SK-N-SH treated with all-trans-retinoic acid at 6 μM for 48 hours (cell line): ENCODE measurements at regions not wholly inside any gene's neighbourhood (a gene's known extent, or its start where the extent isn't known, plus 50 kb on each side); places are given as distances from the start of the nearest gene placed in this dataset.

Source experiments
- ATAC-seq: fragments of 200-7000 bp; cut with Tn5 transposase; 3 replicates; pipeline ENCODE4 v1.9.1; 2020; ENCODE audit warnings: mild to moderate bottlenecking, moderate library complexity
- ARNTL ChIP-seq: fragments of 450-650 bp; formaldehyde crosslinking; IDR thresholded peaks from 2 replicates; pipeline ENCODE4 v1.5.0; 2020; ENCODE audit warnings: low read depth, mild to moderate bottlenecking, moderate library complexity, borderline replicate concordance
- BACH2 ChIP-seq: fragments of 250-450 bp; sonication (Bioruptor Pico); IDR thresholded peaks from 2 replicates; pipeline ENCODE4 v1.9.0; 2021; ENCODE audit warnings: mild to moderate bottlenecking, borderline replicate concordance
- CSDC2 ChIP-seq: fragments of 250-450 bp; sonication (Bioruptor Pico); IDR thresholded peaks from 2 replicates; pipeline ENCODE4 v1.5.0; 2020; ENCODE audit warnings: mild to moderate bottlenecking, moderate library complexity
- ESRRG ChIP-seq: fragments of 250-450 bp; sonication (Bioruptor Pico); IDR thresholded peaks from 2 replicates; pipeline ENCODE4 v1.6.1; 2021; ENCODE audit warnings: mild to moderate bottlenecking
- GLIS3 ChIP-seq: fragments of 250-450 bp; sonication (Bioruptor Pico); IDR thresholded peaks from 2 replicates; pipeline ENCODE4 v1.5.0; 2020; ENCODE audit warnings: mild to moderate bottlenecking, moderate library complexity
- ISL1 ChIP-seq: fragments of 250-450 bp; sonication (Bioruptor Pico); IDR thresholded peaks from 2 replicates; pipeline ENCODE4 v2.1.2; 2022; ENCODE audit warnings: mild to moderate bottlenecking, moderate library complexity
- PPARA ChIP-seq: fragments of 250-450 bp; sonication (Bioruptor Pico); IDR thresholded peaks from 2 replicates; pipeline ENCODE4 v1.5.0; 2020; ENCODE audit warnings: mild to moderate bottlenecking, borderline replicate concordance
- RARB ChIP-seq: fragments of 250-450 bp; sonication (Bioruptor Pico); IDR thresholded peaks from 2 replicates; pipeline ENCODE4 v1.8.0; 2021; ENCODE audit warnings: mild to moderate bottlenecking, moderate library complexity
- SNAI2 ChIP-seq: fragments of 250-450 bp; sonication (Bioruptor Pico); IDR thresholded peaks from 2 replicates; pipeline ENCODE4 v1.5.0; 2020; ENCODE audit warnings: mild to moderate bottlenecking, moderate library complexity
- ZFP30 ChIP-seq: fragments of 450-650 bp; formaldehyde crosslinking; IDR thresholded peaks from 2 replicates; pipeline ENCODE4 v1.5.0; 2022; ENCODE audit warnings: mild to moderate bottlenecking, moderate library complexity
- ZNF565 ChIP-seq: fragments of 450-650 bp; formaldehyde crosslinking; conservative IDR thresholded peaks from 2 replicates; pipeline ENCODE4 v1.5.0; 2020; ENCODE audit warnings: low read depth, mild to moderate bottlenecking, moderate library complexity
- ZNF70 ChIP-seq: fragments of 450-650 bp; formaldehyde crosslinking; IDR thresholded peaks from 2 replicates; pipeline ENCODE4 v1.5.0; 2020; ENCODE audit warnings: mild to moderate bottlenecking, moderate library complexity
- TF ChIP-seq, protein P1 (sequence below): fragments of 250-450 bp; sonication (Bioruptor Pico); IDR thresholded peaks from 2 replicates; pipeline ENCODE4 v1.8.0; 2021; ENCODE audit warnings: low read depth, mild to moderate bottlenecking, moderate library complexity, borderline replicate concordance
- TF ChIP-seq, protein P2 (sequence below): fragments of 250-450 bp; sonication (Bioruptor Pico); IDR thresholded peaks from 2 replicates; pipeline ENCODE4 v1.8.0; 2020; ENCODE audit warnings: mild to moderate bottlenecking, moderate library complexity, borderline replicate concordance
- TF ChIP-seq, protein P3 (sequence below): fragments of 250-450 bp; sonication (Bioruptor Pico); IDR thresholded peaks from 2 replicates; pipeline ENCODE4 v1.5.0; 2020; ENCODE audit warnings: mild to moderate bottlenecking, moderate library complexity
- TF ChIP-seq, protein P4 (sequence below): fragments of 250-450 bp; sonication (Bioruptor Pico); IDR thresholded peaks from 2 replicates; pipeline ENCODE4 v1.5.1; 2021; ENCODE audit warnings: mild to moderate bottlenecking, moderate library complexity

DNA sequence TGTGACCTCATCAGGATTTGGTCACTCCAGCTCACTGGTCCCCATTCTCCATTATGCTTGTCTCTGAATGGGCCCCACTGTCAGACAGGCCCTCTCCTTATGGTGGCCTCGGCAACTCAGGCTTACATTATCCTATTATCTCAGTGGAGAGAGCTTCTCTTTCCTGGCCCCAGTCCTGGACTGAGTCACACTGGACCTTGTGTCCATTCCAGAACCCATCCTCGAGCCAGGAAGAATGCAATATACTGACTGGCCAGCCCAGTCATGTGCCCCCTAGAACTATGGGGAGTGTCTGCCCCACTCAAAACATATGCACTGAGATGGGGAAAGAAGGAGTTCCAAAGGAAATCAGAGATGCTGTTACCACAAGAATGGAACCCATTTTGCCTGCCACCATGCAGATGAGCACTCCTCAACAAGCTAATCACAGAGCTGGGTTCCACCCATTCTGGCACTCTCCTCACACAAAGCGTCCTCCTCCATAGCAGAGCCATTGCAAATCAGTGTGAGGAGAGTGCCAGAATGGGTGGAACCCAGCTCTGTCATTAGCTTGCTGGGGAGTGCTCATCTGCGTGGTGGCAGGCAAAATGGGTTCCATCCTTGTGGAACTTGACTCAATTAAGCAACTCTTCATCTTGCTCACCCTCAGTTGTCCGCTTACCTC, 71.9 kb downstream of the CHRNA1 start:
- no peak for TF ChIP-seq ARNTL (CRISPR knock-in tag)
- TF ChIP-seq, all 23 proteins: peak for 0
- no peak for ATAC-seq

DNA sequence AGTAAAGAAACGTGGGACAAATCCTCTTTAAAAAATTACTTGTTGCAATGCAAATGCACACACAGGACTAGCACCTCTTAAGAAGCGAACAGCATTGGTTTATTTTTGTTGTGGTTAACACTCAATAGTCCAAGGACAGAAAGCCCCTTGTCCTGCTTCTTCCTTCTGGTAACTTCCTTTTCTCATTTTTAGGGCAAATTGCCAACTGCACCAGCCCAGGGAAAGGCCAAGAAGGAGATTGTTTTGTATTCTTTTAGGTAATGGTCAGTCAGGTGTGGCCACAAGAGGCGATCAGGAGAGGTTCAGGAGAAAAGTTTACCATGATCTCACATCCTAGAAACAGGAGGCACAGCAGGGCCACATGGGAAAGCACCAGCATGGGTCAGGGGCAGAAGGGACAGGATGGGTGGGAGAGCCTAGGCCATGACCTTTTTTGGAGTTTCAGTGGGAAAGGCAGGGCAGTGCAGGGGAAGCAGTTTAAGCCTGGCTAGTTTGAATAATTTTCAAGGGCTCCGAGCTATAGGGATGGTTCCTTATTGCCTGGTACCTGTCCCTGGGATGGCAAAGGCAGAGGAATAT, 73.0 kb downstream of the CHRNA1 start:
- ATAC-seq = no peak
- TF ChIP-seq ISL1 (CRISPR knock-in tag) (no peak), ARNTL (CRISPR knock-in tag) (no peak), ZNF70 (no peak), RARB (CRISPR knock-in tag) (no peak), SNAI2 (CRISPR knock-in tag) (no peak), BACH2 (CRISPR knock-in tag) (no peak), ZFP30 (no peak)
- TF ChIP-seq, protein P1, sequence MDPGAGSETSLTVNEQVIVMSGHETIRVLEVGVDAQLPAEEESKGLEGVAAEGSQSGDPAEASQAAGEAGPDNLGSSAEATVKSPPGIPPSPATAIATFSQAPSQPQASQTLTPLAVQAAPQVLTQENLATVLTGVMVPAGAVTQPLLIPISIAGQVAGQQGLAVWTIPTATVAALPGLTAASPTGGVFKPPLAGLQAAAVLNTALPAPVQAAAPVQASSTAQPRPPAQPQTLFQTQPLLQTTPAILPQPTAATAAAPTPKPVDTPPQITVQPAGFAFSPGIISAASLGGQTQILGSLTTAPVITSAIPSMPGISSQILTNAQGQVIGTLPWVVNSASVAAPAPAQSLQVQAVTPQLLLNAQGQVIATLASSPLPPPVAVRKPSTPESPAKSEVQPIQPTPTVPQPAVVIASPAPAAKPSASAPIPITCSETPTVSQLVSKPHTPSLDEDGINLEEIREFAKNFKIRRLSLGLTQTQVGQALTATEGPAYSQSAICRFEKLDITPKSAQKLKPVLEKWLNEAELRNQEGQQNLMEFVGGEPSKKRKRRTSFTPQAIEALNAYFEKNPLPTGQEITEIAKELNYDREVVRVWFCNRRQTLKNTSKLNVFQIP (CRISPR knock-in tag) = no peak
- TF ChIP-seq, protein P2, sequence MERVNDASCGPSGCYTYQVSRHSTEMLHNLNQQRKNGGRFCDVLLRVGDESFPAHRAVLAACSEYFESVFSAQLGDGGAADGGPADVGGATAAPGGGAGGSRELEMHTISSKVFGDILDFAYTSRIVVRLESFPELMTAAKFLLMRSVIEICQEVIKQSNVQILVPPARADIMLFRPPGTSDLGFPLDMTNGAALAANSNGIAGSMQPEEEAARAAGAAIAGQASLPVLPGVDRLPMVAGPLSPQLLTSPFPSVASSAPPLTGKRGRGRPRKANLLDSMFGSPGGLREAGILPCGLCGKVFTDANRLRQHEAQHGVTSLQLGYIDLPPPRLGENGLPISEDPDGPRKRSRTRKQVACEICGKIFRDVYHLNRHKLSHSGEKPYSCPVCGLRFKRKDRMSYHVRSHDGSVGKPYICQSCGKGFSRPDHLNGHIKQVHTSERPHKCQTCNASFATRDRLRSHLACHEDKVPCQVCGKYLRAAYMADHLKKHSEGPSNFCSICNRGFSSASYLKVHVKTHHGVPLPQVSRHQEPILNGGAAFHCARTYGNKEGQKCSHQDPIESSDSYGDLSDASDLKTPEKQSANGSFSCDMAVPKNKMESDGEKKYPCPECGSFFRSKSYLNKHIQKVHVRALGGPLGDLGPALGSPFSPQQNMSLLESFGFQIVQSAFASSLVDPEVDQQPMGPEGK = no peak

DNA sequence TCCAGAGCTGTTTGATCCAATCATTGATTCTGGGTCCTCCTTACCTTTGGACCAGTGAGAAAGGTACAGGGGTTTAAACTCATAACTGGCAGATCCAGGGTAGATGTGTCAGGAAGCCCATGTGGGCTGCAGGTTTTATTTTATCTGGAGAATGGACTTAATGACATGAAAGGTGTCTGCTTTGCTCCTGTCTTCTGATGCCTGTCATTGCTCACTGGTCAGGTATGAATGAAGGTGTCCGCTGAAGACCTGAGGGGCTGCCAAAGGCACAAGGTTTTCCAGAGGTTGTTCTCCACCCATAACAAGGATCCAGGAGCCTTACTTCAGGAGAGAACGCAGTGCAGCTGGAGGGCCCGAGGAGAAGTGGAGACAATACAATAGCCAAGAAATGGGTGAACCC, 74.2 kb downstream of the CHRNA1 start:
- TF ChIP-seq SNAI2 (CRISPR knock-in tag) (no peak), CSDC2 (CRISPR knock-in tag) (no peak), PPARA (CRISPR knock-in tag) (no peak), BACH2 (CRISPR knock-in tag) (no peak), ESRRG (no peak), GLIS3 (CRISPR knock-in tag) (no peak), ZFP30 (no peak), ISL1 (CRISPR knock-in tag) (no peak), ZNF565 (no peak)
- TF ChIP-seq, protein P1 (CRISPR knock-in tag) = no peak
- TF ChIP-seq, protein P2 = no peak
- TF ChIP-seq, protein P3, sequence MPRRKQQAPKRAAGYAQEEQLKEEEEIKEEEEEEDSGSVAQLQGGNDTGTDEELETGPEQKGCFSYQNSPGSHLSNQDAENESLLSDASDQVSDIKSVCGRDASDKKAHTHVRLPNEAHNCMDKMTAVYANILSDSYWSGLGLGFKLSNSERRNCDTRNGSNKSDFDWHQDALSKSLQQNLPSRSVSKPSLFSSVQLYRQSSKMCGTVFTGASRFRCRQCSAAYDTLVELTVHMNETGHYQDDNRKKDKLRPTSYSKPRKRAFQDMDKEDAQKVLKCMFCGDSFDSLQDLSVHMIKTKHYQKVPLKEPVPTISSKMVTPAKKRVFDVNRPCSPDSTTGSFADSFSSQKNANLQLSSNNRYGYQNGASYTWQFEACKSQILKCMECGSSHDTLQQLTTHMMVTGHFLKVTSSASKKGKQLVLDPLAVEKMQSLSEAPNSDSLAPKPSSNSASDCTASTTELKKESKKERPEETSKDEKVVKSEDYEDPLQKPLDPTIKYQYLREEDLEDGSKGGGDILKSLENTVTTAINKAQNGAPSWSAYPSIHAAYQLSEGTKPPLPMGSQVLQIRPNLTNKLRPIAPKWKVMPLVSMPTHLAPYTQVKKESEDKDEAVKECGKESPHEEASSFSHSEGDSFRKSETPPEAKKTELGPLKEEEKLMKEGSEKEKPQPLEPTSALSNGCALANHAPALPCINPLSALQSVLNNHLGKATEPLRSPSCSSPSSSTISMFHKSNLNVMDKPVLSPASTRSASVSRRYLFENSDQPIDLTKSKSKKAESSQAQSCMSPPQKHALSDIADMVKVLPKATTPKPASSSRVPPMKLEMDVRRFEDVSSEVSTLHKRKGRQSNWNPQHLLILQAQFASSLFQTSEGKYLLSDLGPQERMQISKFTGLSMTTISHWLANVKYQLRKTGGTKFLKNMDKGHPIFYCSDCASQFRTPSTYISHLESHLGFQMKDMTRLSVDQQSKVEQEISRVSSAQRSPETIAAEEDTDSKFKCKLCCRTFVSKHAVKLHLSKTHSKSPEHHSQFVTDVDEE = no peak
- TF ChIP-seq, protein P4, sequence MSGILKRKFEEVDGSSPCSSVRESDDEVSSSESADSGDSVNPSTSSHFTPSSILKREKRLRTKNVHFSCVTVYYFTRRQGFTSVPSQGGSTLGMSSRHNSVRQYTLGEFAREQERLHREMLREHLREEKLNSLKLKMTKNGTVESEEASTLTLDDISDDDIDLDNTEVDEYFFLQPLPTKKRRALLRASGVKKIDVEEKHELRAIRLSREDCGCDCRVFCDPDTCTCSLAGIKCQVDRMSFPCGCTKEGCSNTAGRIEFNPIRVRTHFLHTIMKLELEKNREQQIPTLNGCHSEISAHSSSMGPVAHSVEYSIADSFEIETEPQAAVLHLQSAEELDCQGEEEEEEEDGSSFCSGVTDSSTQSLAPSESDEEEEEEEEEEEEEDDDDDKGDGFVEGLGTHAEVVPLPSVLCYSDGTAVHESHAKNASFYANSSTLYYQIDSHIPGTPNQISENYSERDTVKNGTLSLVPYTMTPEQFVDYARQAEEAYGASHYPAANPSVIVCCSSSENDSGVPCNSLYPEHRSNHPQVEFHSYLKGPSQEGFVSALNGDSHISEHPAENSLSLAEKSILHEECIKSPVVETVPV = no peak
- no peak for ATAC-seq
